HepG2 (cell line): ENCODE measurements at regions not wholly inside any gene's neighbourhood (a gene's known extent, or its start where the extent isn't known, plus 50 kb on each side); places are given as distances from the start of the nearest gene placed in this dataset.

ENCODE experiments used
- ATF6 ChIP-seq: sonication (generic); formaldehyde crosslinking; conservative IDR thresholded peaks from 2 replicates; pipeline ENCODE4 v1.4.0; 2020; ENCODE audit warnings: missing genetic modification reagents
- ATM ChIP-seq: fragments of 450-650 bp; IDR thresholded peaks from 2 replicates; pipeline ENCODE4 v1.7.1; 2017; ENCODE audit warnings: mild to moderate bottlenecking, borderline replicate concordance
- BRCA1 ChIP-seq: sonication (generic); formaldehyde crosslinking; IDR thresholded peaks from 2 replicates; pipeline ENCODE4 v1.4.0; 2020; ENCODE audit warnings: missing genetic modification reagents
- FOXP4 ChIP-seq: sonication (generic); formaldehyde crosslinking; IDR thresholded peaks from 2 replicates; pipeline ENCODE4 v1.4.0; 2020; ENCODE audit warnings: missing genetic modification reagents
- GPN1 ChIP-seq: sonication (generic); formaldehyde crosslinking; IDR thresholded peaks from 2 replicates; pipeline ENCODE4 v1.5.1; 2020; ENCODE audit warnings: missing genetic modification reagents, borderline replicate concordance
- JUN ChIP-seq: sonication (generic); formaldehyde crosslinking; IDR thresholded peaks from 2 replicates; pipeline ENCODE4 v1.4.0; 2020; ENCODE audit warnings: mild to moderate bottlenecking, missing genetic modification reagents
- NCOR1 ChIP-seq: fragments of 200-600 bp; sonication (generic); IDR thresholded peaks from 2 replicates; pipeline ENCODE4 v1.7.0; 2017; ENCODE audit warnings: antibody characterized with exemption, low read length, borderline replicate concordance
- NKX3-1 ChIP-seq: sonication (generic); formaldehyde crosslinking; IDR thresholded peaks from 2 replicates; pipeline ENCODE4 v1.5.0; 2020; ENCODE audit warnings: missing genetic modification reagents
- ONECUT2 ChIP-seq: sonication (generic); formaldehyde crosslinking; IDR thresholded peaks from 2 replicates; pipeline ENCODE4 v1.4.0; 2020; ENCODE audit warnings: missing genetic modification reagents
- RNF2 ChIP-seq: fragments of 450-650 bp; conservative IDR thresholded peaks from 2 replicates; pipeline ENCODE4 v1.6.1; 2016; ENCODE audit warnings: low read depth
- SNAPC2 ChIP-seq: sonication (generic); formaldehyde crosslinking; IDR thresholded peaks from 2 replicates; pipeline ENCODE4 v1.8.1; 2022; ENCODE audit warnings: mild to moderate bottlenecking, missing genetic modification reagents
- ZNF207 ChIP-seq: fragments of 450-650 bp; IDR thresholded peaks from 2 replicates; pipeline ENCODE4 v1.6.1; 2016; ENCODE audit warnings: antibody characterized with exemption, borderline replicate concordance
- ZNF382 ChIP-seq: sonication (generic); formaldehyde crosslinking; IDR thresholded peaks from 2 replicates; pipeline ENCODE4 v1.5.0; 2020; ENCODE audit warnings: missing genetic modification reagents, mild to moderate bottlenecking, borderline replicate concordance
- ZNF512B ChIP-seq: sonication (generic); formaldehyde crosslinking; IDR thresholded peaks from 2 replicates; pipeline ENCODE4 v1.5.1; 2020; ENCODE audit warnings: missing genetic modification reagents, mild to moderate bottlenecking, borderline replicate concordance
- ZNF563 ChIP-seq: sonication (generic); formaldehyde crosslinking; IDR thresholded peaks from 2 replicates; pipeline ENCODE4 v1.8.0; 2022; ENCODE audit warnings: mild to moderate bottlenecking, moderate library complexity, missing genetic modification reagents
- ZNF577 ChIP-seq: sonication (generic); formaldehyde crosslinking; IDR thresholded peaks from 2 replicates; pipeline ENCODE4 v1.4.0; 2020; ENCODE audit warnings: mild to moderate bottlenecking, low read depth, missing genetic modification reagents, borderline replicate concordance
- ZNF850 ChIP-seq: sonication (generic); formaldehyde crosslinking; conservative IDR thresholded peaks from 2 replicates; pipeline ENCODE4 v1.9.0; 2021; ENCODE audit warnings: mild to moderate bottlenecking, missing genetic modification reagents
- TF ChIP-seq, protein P1 (sequence below): sonication (generic); formaldehyde crosslinking; IDR thresholded peaks from 2 replicates; pipeline ENCODE4 v1.5.0; 2020; ENCODE audit warnings: missing genetic modification reagents

DNA sequence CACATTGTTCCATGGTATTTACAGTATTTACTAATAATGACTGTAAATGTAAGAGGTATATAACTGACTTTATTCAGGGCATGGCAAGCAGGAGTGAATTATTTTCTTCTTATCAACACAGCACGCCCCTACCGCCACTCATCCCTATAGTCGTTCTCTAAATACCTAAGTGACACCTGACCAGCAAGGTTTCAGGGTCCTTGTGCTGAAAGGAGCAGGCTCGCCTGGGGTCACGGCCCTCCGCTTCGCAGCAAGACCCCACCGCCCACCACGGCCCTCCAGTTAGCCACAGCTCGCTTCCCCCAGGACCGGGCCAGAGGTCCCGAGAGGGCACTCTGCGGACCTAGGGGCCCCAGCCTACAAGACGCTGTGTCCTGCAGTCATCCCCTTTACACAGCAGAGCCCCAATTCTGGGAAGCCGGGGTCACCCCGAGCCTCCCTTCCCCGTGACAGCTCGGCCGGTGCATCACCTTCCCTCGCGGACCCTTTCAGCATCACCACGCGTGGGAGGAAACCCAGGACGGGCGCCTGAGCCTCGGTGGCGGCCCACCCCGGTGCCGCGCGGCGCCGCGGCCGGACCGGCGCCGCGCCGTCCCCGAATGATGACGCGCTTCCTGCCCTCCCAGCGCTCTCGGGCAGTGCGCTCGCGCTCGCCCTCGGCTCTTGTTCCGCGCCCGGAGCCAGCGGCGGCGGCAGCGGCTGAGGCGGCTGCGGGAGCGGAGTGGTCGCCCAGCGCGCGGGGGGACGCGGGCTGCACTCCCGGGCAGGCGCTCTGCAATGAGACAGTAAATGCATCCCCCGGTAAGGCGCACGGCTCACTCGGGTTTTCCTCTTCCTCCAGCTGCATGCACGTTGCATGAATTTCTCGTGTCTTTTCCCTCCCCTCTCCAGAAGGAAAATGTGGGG is 225.1 kb upstream of the C2CD4B start, which contains the start of gene TLN2 (continued):
- no peak for TF ChIP-seq FOXP4
- TF ChIP-seq ATM = no peak
- TF ChIP-seq ZNF207 = no peak
- no peak for TF ChIP-seq JUN (CRISPR knock-in tag)
- TF ChIP-seq, protein P1, sequence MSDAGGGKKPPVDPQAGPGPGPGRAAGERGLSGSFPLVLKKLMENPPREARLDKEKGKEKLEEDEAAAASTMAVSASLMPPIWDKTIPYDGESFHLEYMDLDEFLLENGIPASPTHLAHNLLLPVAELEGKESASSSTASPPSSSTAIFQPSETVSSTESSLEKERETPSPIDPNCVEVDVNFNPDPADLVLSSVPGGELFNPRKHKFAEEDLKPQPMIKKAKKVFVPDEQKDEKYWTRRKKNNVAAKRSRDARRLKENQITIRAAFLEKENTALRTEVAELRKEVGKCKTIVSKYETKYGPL = no peak
- no peak for TF ChIP-seq SNAPC2 (CRISPR knock-in tag)
- no peak for TF ChIP-seq NKX3-1
- no peak for TF ChIP-seq ATF6 (CRISPR knock-in tag)
- TF ChIP-seq ZNF382 (CRISPR knock-in tag) = no peak
- no peak for TF ChIP-seq NCOR1
- TF ChIP-seq ZNF512B (CRISPR knock-in tag) = no peak; the same call in 1 of the 2 replicates
- TF ChIP-seq GPN1 (CRISPR knock-in tag) = no peak
- no peak for TF ChIP-seq ZNF850
- no peak for TF ChIP-seq ONECUT2 (CRISPR knock-in tag)
- TF ChIP-seq BRCA1 (CRISPR knock-in tag) = peak; percentile 81; the same call in 1 of the 2 replicates
- 0 out of 2 replicates have a peak, but pooled peaks have one; percentile 20 for TF ChIP-seq ZNF563 (CRISPR knock-in tag)
- 0 out of 2 replicates have a peak, but pooled peaks have one; percentile 58 for TF ChIP-seq RNF2
- no peak for TF ChIP-seq ZNF577
